ENCODE measurements at regions not wholly inside any gene's neighbourhood (a gene's known extent, or its start where the extent isn't known, plus 50 kb on each side); places are given as distances from the start of the nearest gene placed in this dataset.

DNA sequence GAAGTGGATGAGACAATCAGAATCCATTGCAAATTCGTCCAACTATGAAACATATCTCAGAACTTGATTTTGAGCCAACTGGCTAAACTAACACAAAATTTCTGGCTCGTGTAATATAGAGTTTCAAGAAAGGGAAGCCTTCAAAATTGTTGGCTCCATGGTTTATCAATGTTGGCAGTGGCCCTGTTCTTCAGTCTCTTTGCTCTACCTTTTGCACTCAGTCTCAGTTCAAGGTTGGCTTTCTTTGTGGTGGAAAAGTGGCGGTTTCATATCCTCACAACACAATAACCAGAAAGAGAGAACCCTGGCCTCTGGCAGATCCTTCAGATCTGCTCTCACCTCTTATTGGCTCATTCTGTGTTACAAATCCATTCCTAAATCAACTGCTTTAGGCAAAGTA, 473.8 kb upstream of the API5 start:
- DNase-seq, result no peak
- H3K9ac ChIP-seq (ENCODE audit: insufficient read depth, low read length, poor library complexity, severe bottlenecking), result no peak overlapping the region
- no peak for TF ChIP-seq CTCF (IDR thresholded peaks at IDR 0.05)
- Mint-ChIP-seq H3K27me3 (ENCODE audit: low read depth in 3 of 3) (peaks cover 0 to 4% (median 0%) of the 10 kb centered on the region in 3 donors), H3K27ac (no peak overlapping the region), H3K4me3 (no peak overlapping the region), H3K9me3 (peaks cover 0 to 11% (median 3%) of the 10 kb centered on the region in 7 donors), H3K4me1 (no peaks in the 10 kb centered on the region), H3K36me3 (no peaks in the 10 kb centered on the region)
- no peaks in the 10 kb centered on the region for H3K36me3 ChIP-seq (replicated peaks in 1 of 2; ENCODE audit: control insufficient read depth in 1 of 2, insufficient read depth in 2 of 2, low read length in 2 of 2)
- no peak overlapping the region for H3K4me2 ChIP-seq (replicated peaks; ENCODE audit: extremely low read depth, low read length, poor library complexity, severe bottlenecking)
- intact Hi-C loops (cut with micrococcal nuclease), result no loop called here
- H3K27ac ChIP-seq (ENCODE audit: low read depth in 1 of 2, low read length in 2 of 2), result no peak overlapping the region
- H2AFZ ChIP-seq (ENCODE audit: insufficient read depth, low read depth, low read length, poor library complexity, severe bottlenecking), result no peak overlapping the region
- H3K27me3 ChIP-seq (ENCODE audit: control insufficient read depth in 2 of 2, insufficient read depth in 2 of 2, low read length in 2 of 2), result no peaks in the 10 kb centered on the region
- H3K4me1 ChIP-seq (ENCODE audit: control insufficient read depth in 1 of 2, insufficient read depth in 2 of 2, low read length in 2 of 2), result no peaks in the 10 kb centered on the region
- no peak overlapping the region for H3K4me3 ChIP-seq (replicated peaks in 1 of 3; ENCODE audit: low read depth in 2 of 3, low read length in 3 of 3)
- no peaks in the 10 kb centered on the region for H3K9me3 ChIP-seq (replicated peaks in 1 of 2; ENCODE audit: control insufficient read depth in 1 of 2, insufficient read depth in 1 of 2, low read length in 2 of 2)
- WGBS (ENCODE audit: insufficient coverage), result no CpG with 5 or more reads among the region's 3 CpGs
- H3K79me2 ChIP-seq (ENCODE audit: insufficient read depth, low read length), result no peaks in the 10 kb centered on the region
- H4K20me1 ChIP-seq (ENCODE audit: insufficient read depth, low read length), result no peaks in the 10 kb centered on the region

DNA sequence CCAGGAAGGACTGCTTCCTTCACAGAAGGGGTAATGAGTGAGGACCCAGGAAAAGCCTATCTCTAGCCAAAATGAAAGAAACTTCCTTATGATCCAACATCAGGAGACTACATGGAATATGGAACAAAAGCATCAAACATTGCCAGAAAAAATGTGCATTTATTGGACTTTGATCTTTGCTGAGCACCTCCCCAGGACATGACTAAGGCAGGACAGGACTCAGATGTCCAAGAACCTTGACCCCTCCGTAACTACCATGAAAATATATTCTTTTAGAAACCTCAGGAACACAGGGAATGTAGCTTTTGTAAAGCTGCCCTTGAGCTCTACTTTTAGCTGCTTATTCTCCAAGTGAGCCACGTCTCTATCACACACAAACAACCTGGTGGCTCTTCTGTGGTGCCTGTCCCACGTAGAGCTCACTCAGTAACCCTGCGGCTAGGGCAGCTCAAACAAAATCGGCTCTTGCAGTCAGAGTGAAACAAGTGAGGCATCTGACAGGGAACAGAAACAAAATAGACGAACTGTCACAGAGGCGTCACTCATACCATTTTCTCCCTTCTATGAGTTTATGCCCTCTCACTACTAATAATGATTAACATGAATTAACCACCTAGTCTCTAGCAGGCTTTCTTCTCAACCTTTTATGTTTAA, 471.5 kb upstream of the API5 start:
- intact Hi-C loops (cut with micrococcal nuclease), result no loop called here
- Histone ChIP-seq H3K79me2 (ENCODE audit: insufficient read depth, low read length) (no peaks in the 10 kb centered on the region), H3K9me3 (replicated peaks in 1 of 2; ENCODE audit: control insufficient read depth in 1 of 2, insufficient read depth in 1 of 2, low read length in 2 of 2) (no peaks in the 10 kb centered on the region), H3K4me1 (ENCODE audit: control insufficient read depth in 1 of 2, insufficient read depth in 2 of 2, low read length in 2 of 2) (no peaks in the 10 kb centered on the region), H3K27ac (ENCODE audit: low read depth in 1 of 2, low read length in 2 of 2) (no peak overlapping the region), H3K9ac (ENCODE audit: insufficient read depth, low read length, poor library complexity, severe bottlenecking) (no peak overlapping the region), H2AFZ (ENCODE audit: insufficient read depth, low read depth, low read length, poor library complexity, severe bottlenecking) (no peak overlapping the region), H3K4me2 (replicated peaks; ENCODE audit: extremely low read depth, low read length, poor library complexity, severe bottlenecking) (no peak overlapping the region), H4K20me1 (ENCODE audit: insufficient read depth, low read length) (no peaks in the 10 kb centered on the region), H3K27me3 (ENCODE audit: control insufficient read depth in 2 of 2, insufficient read depth in 2 of 2, low read length in 2 of 2) (no peaks in the 10 kb centered on the region), H3K4me3 (replicated peaks in 1 of 3; ENCODE audit: low read depth in 2 of 3, low read length in 3 of 3) (no peak overlapping the region), H3K36me3 (replicated peaks in 1 of 2; ENCODE audit: control insufficient read depth in 1 of 2, insufficient read depth in 2 of 2, low read length in 2 of 2) (no peaks in the 10 kb centered on the region)
- H3K27ac Mint-ChIP-seq, result no peak overlapping the region
- no peak for TF ChIP-seq CTCF (IDR thresholded peaks at IDR 0.05)
- H3K4me1 Mint-ChIP-seq, result no peaks in the 10 kb centered on the region
- H3K9me3 Mint-ChIP-seq, result peaks cover 0 to 6% (median 3%) of the 10 kb centered on the region in 7 donors
- WGBS (ENCODE audit: insufficient coverage), result 84% methylated on average over 6 of the region's 7 CpGs
- H3K27me3 Mint-ChIP-seq (ENCODE audit: low read depth in 3 of 3), result peaks cover 0 to 4% (median 0%) of the 10 kb centered on the region in 3 donors
- H3K4me3 Mint-ChIP-seq, result no peak overlapping the region
- no peak for DNase-seq
- no peaks in the 10 kb centered on the region for H3K36me3 Mint-ChIP-seq
